ENCODE measurements at regions not wholly inside any gene's neighbourhood (a gene's known extent, or its start where the extent isn't known, plus 50 kb on each side); places are given as distances from the start of the nearest gene placed in this dataset.

DNA sequence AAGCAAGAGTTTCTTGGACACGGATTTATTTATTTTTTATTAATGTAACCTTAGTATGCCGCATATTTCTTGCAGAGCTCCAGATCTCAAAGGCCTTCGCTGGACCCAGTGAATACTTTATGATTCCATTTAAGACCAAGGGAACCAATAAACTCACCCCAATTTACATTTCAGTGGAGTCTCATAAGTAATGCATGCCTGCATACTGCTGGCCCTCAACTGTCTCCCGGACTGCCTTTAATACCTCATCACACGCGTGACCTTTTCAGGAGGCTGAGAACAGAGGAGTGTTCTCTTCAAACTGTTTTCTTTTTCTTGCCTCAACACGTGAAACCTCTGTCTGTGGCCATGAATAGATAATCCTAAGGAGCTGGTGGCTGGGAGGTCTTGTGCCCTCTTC, 240.9 kb downstream of the STIM2 start:
- TF ChIP-seq, protein P1, sequence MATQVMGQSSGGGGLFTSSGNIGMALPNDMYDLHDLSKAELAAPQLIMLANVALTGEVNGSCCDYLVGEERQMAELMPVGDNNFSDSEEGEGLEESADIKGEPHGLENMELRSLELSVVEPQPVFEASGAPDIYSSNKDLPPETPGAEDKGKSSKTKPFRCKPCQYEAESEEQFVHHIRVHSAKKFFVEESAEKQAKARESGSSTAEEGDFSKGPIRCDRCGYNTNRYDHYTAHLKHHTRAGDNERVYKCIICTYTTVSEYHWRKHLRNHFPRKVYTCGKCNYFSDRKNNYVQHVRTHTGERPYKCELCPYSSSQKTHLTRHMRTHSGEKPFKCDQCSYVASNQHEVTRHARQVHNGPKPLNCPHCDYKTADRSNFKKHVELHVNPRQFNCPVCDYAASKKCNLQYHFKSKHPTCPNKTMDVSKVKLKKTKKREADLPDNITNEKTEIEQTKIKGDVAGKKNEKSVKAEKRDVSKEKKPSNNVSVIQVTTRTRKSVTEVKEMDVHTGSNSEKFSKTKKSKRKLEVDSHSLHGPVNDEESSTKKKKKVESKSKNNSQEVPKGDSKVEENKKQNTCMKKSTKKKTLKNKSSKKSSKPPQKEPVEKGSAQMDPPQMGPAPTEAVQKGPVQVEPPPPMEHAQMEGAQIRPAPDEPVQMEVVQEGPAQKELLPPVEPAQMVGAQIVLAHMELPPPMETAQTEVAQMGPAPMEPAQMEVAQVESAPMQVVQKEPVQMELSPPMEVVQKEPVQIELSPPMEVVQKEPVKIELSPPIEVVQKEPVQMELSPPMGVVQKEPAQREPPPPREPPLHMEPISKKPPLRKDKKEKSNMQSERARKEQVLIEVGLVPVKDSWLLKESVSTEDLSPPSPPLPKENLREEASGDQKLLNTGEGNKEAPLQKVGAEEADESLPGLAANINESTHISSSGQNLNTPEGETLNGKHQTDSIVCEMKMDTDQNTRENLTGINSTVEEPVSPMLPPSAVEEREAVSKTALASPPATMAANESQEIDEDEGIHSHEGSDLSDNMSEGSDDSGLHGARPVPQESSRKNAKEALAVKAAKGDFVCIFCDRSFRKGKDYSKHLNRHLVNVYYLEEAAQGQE (IDR thresholded peaks at IDR 0.05; ENCODE audit: low read depth, low read length), result no peak
- TF ChIP-seq, protein P2, sequence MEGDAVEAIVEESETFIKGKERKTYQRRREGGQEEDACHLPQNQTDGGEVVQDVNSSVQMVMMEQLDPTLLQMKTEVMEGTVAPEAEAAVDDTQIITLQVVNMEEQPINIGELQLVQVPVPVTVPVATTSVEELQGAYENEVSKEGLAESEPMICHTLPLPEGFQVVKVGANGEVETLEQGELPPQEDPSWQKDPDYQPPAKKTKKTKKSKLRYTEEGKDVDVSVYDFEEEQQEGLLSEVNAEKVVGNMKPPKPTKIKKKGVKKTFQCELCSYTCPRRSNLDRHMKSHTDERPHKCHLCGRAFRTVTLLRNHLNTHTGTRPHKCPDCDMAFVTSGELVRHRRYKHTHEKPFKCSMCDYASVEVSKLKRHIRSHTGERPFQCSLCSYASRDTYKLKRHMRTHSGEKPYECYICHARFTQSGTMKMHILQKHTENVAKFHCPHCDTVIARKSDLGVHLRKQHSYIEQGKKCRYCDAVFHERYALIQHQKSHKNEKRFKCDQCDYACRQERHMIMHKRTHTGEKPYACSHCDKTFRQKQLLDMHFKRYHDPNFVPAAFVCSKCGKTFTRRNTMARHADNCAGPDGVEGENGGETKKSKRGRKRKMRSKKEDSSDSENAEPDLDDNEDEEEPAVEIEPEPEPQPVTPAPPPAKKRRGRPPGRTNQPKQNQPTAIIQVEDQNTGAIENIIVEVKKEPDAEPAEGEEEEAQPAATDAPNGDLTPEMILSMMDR (IDR thresholded peaks at IDR 0.05 in 2 of 3, conservative IDR thresholded peaks at IDR 0.05 in 1 of 3; ENCODE audit: control insufficient read depth in 2 of 3, extremely low read depth in 1 of 3, insufficient read depth in 1 of 3, low read depth in 3 of 3, low read length in 3 of 3), result no peak
- no peak for TF ChIP-seq FOS (IDR thresholded peaks at IDR 0.05; ENCODE audit: borderline replicate concordance, extremely low read depth, insufficient read length)
- TF ChIP-seq SUZ12 (IDR thresholded peaks at IDR 0.05; ENCODE audit: unreplicated experiment), result no peak
- no peak for TF ChIP-seq BRCA1 (IDR thresholded peaks at IDR 0.05; ENCODE audit: low read depth, low read length)
- TF ChIP-seq HCFC1 (IDR thresholded peaks at IDR 0.05; ENCODE audit: low read length), result no peak
- no peak for TF ChIP-seq RBBP5 (conservative IDR thresholded peaks at IDR 0.05)
- TF ChIP-seq, protein P3, sequence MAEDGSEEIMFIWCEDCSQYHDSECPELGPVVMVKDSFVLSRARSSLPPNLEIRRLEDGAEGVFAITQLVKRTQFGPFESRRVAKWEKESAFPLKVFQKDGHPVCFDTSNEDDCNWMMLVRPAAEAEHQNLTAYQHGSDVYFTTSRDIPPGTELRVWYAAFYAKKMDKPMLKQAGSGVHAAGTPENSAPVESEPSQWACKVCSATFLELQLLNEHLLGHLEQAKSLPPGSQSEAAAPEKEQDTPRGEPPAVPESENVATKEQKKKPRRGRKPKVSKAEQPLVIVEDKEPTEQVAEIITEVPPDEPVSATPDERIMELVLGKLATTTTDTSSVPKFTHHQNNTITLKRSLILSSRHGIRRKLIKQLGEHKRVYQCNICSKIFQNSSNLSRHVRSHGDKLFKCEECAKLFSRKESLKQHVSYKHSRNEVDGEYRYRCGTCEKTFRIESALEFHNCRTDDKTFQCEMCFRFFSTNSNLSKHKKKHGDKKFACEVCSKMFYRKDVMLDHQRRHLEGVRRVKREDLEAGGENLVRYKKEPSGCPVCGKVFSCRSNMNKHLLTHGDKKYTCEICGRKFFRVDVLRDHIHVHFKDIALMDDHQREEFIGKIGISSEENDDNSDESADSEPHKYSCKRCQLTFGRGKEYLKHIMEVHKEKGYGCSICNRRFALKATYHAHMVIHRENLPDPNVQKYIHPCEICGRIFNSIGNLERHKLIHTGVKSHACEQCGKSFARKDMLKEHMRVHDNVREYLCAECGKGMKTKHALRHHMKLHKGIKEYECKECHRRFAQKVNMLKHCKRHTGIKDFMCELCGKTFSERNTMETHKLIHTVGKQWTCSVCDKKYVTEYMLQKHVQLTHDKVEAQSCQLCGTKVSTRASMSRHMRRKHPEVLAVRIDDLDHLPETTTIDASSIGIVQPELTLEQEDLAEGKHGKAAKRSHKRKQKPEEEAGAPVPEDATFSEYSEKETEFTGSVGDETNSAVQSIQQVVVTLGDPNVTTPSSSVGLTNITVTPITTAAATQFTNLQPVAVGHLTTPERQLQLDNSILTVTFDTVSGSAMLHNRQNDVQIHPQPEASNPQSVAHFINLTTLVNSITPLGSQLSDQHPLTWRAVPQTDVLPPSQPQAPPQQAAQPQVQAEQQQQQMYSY (CRISPR knock-in tag; IDR thresholded peaks at IDR 0.05), result no peak
- no peak for TF ChIP-seq EZH2 (IDR thresholded peaks at IDR 0.05; ENCODE audit: borderline replicate concordance, control insufficient read depth, low read depth, low read length)
- TF ChIP-seq HDGF (IDR thresholded peaks at IDR 0.05), result no peak
- TF ChIP-seq POLR2A (IDR thresholded peaks at IDR 0.05; ENCODE audit: low read depth, low read length), result no peak
- no peak for TF ChIP-seq YY1 (IDR thresholded peaks at IDR 0.05; ENCODE audit: low read depth, low read length)
- TF ChIP-seq ATF7 (IDR thresholded peaks at IDR 0.05; ENCODE audit: low read depth), result no peak
- TF ChIP-seq GABPA (IDR thresholded peaks at IDR 0.05; ENCODE audit: low read depth), result no peak

Data from GM12878 (cell line).